ENCODE measurements at regions not wholly inside any gene's neighbourhood (a gene's known extent, or its start where the extent isn't known, plus 50 kb on each side); places are given as distances from the start of the nearest gene placed in this dataset.
A peak's percentile ranks its signal among the peaks of the same experiment; 100 is the strongest.

GRCh38 chr13:60642552-60642951 lies 245.5 kb downstream of the TDRD3 start:
- Histone ChIP-seq H3K27ac (ENCODE audit: low read length) (no peak overlapping the region), H3K4me3 (ENCODE audit: low read length) (no peak overlapping the region), H3K4me1 (ENCODE audit: control insufficient read depth, insufficient read depth, low read length) (no peaks in the 10 kb centered on the region), H3K27me3 (ENCODE audit: control insufficient read depth, insufficient read depth, low read length) (no peaks in the 10 kb centered on the region), H3K36me3 (ENCODE audit: control insufficient read depth, insufficient read depth, low read length) (no peaks in the 10 kb centered on the region), H3K9me3 (ENCODE audit: control insufficient read depth, low read depth, low read length) (no peaks in the 10 kb centered on the region)
- 50% methylated on average over 2 of the region's 4 CpGs for WGBS (ENCODE audit: insufficient coverage, low lambda C conversion rate)
- DNase-seq: no peak

- DNase-seq: no peak
- no peak overlapping the region for H3K4me3 ChIP-seq (ENCODE audit: low read length)
- no peaks in the 10 kb centered on the region for H3K4me1 ChIP-seq (ENCODE audit: control insufficient read depth, insufficient read depth, low read length)
- no peaks in the 10 kb centered on the region for H3K27me3 ChIP-seq (ENCODE audit: control insufficient read depth, insufficient read depth, low read length)
- no peaks in the 10 kb centered on the region for H3K36me3 ChIP-seq (ENCODE audit: control insufficient read depth, insufficient read depth, low read length)
- no peak overlapping the region for H3K27ac ChIP-seq (ENCODE audit: low read length)
- WGBS (ENCODE audit: insufficient coverage, low lambda C conversion rate): 100% methylated on average over 2 of the region's 5 CpGs
- no peaks in the 10 kb centered on the region for H3K9me3 ChIP-seq (ENCODE audit: control insufficient read depth, low read depth, low read length)
These were observed 232.1 kb downstream of the TDRD3 start for GRCh38 chr13:60629158-60629557.

GRCh38 chr13:60627071-60627686 lies 230.2 kb downstream of the TDRD3 start:
- no peaks in the 10 kb centered on the region for H3K4me1 ChIP-seq (ENCODE audit: control insufficient read depth, insufficient read depth, low read length)
- WGBS (ENCODE audit: insufficient coverage, low lambda C conversion rate): 100% methylated on average over 2 of the region's 8 CpGs
- peak in 1 of 2 donors; percentile 4 for DNase-seq
- no peaks in the 10 kb centered on the region for H3K9me3 ChIP-seq (ENCODE audit: control insufficient read depth, low read depth, low read length)
- no peaks in the 10 kb centered on the region for H3K27me3 ChIP-seq (ENCODE audit: control insufficient read depth, insufficient read depth, low read length)
- no peak overlapping the region for H3K4me3 ChIP-seq (ENCODE audit: low read length)
- H3K27ac ChIP-seq (ENCODE audit: low read length): no peak overlapping the region
- no peaks in the 10 kb centered on the region for H3K36me3 ChIP-seq (ENCODE audit: control insufficient read depth, insufficient read depth, low read length)
